ENCODE measurements at regions not wholly inside any gene's neighbourhood (a gene's known extent, or its start where the extent isn't known, plus 50 kb on each side); places are given as distances from the start of the nearest gene placed in this dataset.
"Not testable (repeated sequence)": the region's sequence is repeated elsewhere in the genome, so short reads cannot be mapped to it uniquely, and the experiment has no call there.

DNA sequence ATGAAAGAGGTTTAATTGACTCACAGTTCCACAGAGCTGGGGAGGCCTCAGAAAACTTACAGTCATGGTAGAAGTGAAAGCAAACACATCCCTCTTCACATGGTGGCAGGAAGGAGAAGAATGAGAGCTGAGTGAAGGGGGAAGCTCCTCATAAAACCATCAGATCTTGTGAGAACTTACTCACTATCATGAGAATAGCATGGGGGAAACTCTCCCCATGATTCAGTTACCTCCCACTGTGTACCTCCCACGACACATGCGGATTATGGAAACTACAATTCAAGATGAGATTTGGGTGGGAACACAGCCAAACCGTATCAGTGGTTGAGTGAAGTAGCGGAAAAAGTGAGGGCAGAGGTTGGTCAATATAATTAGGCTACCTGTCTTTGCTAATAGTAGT, 538.3 kb downstream of the KIF2B start:
- TF ChIP-seq EZH2 (IDR thresholded peaks at IDR 0.05; ENCODE audit: low read length, missing control alignments) = not testable (repeated sequence)
- TF ChIP-seq, protein P1, sequence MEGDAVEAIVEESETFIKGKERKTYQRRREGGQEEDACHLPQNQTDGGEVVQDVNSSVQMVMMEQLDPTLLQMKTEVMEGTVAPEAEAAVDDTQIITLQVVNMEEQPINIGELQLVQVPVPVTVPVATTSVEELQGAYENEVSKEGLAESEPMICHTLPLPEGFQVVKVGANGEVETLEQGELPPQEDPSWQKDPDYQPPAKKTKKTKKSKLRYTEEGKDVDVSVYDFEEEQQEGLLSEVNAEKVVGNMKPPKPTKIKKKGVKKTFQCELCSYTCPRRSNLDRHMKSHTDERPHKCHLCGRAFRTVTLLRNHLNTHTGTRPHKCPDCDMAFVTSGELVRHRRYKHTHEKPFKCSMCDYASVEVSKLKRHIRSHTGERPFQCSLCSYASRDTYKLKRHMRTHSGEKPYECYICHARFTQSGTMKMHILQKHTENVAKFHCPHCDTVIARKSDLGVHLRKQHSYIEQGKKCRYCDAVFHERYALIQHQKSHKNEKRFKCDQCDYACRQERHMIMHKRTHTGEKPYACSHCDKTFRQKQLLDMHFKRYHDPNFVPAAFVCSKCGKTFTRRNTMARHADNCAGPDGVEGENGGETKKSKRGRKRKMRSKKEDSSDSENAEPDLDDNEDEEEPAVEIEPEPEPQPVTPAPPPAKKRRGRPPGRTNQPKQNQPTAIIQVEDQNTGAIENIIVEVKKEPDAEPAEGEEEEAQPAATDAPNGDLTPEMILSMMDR (conservative IDR thresholded peaks at IDR 0.05 in 1 of 2, IDR thresholded peaks at IDR 0.05 in 1 of 2; ENCODE audit: low read depth in 1 of 2, low read length in 2 of 2) = not testable (repeated sequence)
